Uterus (tissue), 2 donors: ENCODE measurements at regions not wholly inside any gene's neighbourhood (a gene's known extent, or its start where the extent isn't known, plus 50 kb on each side); places are given as distances from the start of the nearest gene placed in this dataset.

Experiments
- POLR2A ChIP-seq, 2 donors: fragments of 450-650 bp; IDR thresholded peaks; one replicate each; pipeline ENCODE4 v1.6.1; 2016; ENCODE audit warnings: antibody characterized with exemption in 2 of 2, mild to moderate bottlenecking in 1 of 2, moderate library complexity in 1 of 2
- TF ChIP-seq, protein P1 (sequence below), 4 experiments: fragments of 200-600 bp in 2 of 4; fragments of 450-650 bp in 2 of 4; sonication (generic) in 2 of 4; IDR thresholded peaks; one replicate each; pipeline ENCODE4 v1.5.1; 2016 to 2019; ENCODE audit warnings: antibody characterized with exemption in 4 of 4, mild to moderate bottlenecking in 2 of 4, moderate library complexity in 1 of 4

DNA sequence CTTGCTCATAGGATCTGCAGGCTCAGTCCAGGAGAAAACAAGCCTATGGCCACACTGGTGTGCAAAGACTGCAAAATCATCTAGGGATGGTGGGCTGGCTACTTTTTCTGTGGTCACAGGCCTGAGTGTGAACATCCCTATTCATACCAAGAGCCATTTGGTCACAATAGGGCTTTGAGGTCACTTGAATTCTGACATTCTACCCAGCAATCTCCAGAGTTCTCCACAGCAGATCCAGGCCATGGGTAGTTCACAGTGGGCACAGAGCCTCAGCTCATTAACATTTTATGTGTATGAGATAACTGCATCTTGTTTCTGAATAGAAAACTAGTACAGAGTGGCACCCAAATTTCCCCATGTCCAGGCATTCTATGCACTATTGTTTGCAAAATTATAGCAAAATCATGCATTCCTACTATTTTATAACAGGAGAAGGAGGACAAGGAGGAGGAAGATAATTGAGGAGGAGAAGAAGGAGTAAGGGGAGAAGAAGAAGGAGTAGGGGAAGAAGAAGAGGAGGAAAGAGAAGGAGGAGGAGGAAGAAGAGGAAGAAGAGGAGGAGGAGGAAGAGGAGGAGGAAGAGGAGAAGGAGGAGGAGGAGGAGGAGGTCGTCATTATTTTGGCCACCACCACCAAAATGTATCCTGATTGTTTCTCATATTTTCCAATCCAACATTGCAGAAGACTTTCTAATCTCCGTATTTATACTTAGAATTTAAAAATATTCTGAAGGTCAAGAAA, 129.0 kb downstream of the SEMA6D start:
- TF ChIP-seq, protein P1, sequence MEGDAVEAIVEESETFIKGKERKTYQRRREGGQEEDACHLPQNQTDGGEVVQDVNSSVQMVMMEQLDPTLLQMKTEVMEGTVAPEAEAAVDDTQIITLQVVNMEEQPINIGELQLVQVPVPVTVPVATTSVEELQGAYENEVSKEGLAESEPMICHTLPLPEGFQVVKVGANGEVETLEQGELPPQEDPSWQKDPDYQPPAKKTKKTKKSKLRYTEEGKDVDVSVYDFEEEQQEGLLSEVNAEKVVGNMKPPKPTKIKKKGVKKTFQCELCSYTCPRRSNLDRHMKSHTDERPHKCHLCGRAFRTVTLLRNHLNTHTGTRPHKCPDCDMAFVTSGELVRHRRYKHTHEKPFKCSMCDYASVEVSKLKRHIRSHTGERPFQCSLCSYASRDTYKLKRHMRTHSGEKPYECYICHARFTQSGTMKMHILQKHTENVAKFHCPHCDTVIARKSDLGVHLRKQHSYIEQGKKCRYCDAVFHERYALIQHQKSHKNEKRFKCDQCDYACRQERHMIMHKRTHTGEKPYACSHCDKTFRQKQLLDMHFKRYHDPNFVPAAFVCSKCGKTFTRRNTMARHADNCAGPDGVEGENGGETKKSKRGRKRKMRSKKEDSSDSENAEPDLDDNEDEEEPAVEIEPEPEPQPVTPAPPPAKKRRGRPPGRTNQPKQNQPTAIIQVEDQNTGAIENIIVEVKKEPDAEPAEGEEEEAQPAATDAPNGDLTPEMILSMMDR (IDR thresholded peaks at IDR 0.05), result no peak
- no peak for TF ChIP-seq POLR2A (IDR thresholded peaks at IDR 0.05)
